Esophagus squamous epithelium (tissue), 4 donors: ENCODE measurements at regions not wholly inside any gene's neighbourhood (a gene's known extent, or its start where the extent isn't known, plus 50 kb on each side); places are given as distances from the start of the nearest gene placed in this dataset.

Source experiments
- POLR2A ChIP-seq, 4 donors: fragments of 450-650 bp; IDR thresholded peaks; one replicate each; pipeline ENCODE4 v1.6.1; 2017; ENCODE audit warnings: antibody characterized with exemption in 4 of 4, mild to moderate bottlenecking in 4 of 4, moderate library complexity in 3 of 4
- TF ChIP-seq, protein P1 (sequence below), 6 experiments: fragments of 450-650 bp in 4 of 6; fragments of 200-600 bp in 2 of 6; sonication (generic) in 2 of 6; IDR thresholded peaks; one replicate each; pipeline ENCODE4 v1.5.1; 2016 to 2019; ENCODE audit warnings: antibody characterized with exemption in 6 of 6, mild to moderate bottlenecking in 4 of 6, moderate library complexity in 4 of 6

DNA sequence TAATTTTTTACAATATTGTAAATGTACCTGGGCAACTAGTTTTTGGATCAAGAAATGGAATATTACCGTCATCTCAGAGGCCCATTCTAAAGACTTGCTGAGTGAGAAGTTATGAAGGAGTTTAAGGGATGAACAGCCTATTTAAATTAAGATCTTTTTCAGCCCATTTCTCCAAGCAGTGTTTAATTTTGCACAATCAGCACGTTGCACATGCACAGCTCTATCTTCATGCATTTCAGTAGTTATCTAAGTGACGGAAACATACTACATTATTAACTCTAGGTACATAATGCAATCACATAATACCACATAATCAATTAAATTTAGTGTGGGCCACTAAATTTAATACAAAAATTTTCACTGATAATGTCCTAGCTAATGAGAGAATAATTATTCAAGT, 582.1 kb upstream of the DSEL start:
- TF ChIP-seq, protein P1, sequence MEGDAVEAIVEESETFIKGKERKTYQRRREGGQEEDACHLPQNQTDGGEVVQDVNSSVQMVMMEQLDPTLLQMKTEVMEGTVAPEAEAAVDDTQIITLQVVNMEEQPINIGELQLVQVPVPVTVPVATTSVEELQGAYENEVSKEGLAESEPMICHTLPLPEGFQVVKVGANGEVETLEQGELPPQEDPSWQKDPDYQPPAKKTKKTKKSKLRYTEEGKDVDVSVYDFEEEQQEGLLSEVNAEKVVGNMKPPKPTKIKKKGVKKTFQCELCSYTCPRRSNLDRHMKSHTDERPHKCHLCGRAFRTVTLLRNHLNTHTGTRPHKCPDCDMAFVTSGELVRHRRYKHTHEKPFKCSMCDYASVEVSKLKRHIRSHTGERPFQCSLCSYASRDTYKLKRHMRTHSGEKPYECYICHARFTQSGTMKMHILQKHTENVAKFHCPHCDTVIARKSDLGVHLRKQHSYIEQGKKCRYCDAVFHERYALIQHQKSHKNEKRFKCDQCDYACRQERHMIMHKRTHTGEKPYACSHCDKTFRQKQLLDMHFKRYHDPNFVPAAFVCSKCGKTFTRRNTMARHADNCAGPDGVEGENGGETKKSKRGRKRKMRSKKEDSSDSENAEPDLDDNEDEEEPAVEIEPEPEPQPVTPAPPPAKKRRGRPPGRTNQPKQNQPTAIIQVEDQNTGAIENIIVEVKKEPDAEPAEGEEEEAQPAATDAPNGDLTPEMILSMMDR (IDR thresholded peaks at IDR 0.05) = no peak
- TF ChIP-seq POLR2A (IDR thresholded peaks at IDR 0.05) = no peak
